IMR-90 (cell line): ENCODE measurements at regions not wholly inside any gene's neighbourhood (a gene's known extent, or its start where the extent isn't known, plus 50 kb on each side); places are given as distances from the start of the nearest gene placed in this dataset.

Source experiments
- ATAC-seq: fragments of 200-7000 bp; cut with Tn5 transposase; 2 replicates; pipeline ENCODE4 v1.9.1; 2020; ENCODE audit warnings: low read depth, mild to moderate bottlenecking, moderate library complexity
- BruUV-seq: library from RNA; stranded (reverse); fragments of 400-500 nt; replicated peaks from 2 replicates; lab custom pipeline; 2021; lab: Mats Ljungman, UMichigan
- CTCF ChIA-PET: fragments of 300-600 bp; formaldehyde crosslinking; extraction: SDS; loops from one replicate; lab custom pipeline; 2021; ENCODE audit warnings: antibody characterized with exemption; lab: Yijun Ruan, JAX
- POLR2A ChIA-PET: fragments of 300-600 bp; sonication (Branson Sonifier 250); formaldehyde crosslinking; loops from one replicate; lab custom pipeline; 2022; ENCODE audit warnings: antibody characterized with exemption; ENCODE audit not compliant: unreplicated experiment; lab: Charles Lee
- DNase-seq: peaks from one replicate; pipeline ENCODE4 v3.0.0; 2013
- H2AFZ ChIP-seq: replicated peaks from 2 replicates; pipeline ENCODE3; 2013; ENCODE audit warnings: low read length, mild to moderate bottlenecking; ENCODE audit not compliant: poor library complexity
- H2AK5ac ChIP-seq: 2 replicates; pipeline ENCODE4 v1.6.1; 2013; ENCODE audit warnings: low read depth, low read length, inconsistent platforms
- H2AK9ac ChIP-seq: replicated peaks from 2 replicates; pipeline ENCODE3; 2013; ENCODE audit warnings: mild to moderate bottlenecking, low read depth, low read length, moderate library complexity; ENCODE audit not compliant: poor library complexity
- H2BK120ac ChIP-seq: 2 replicates; pipeline ENCODE4 v1.6.1; 2013; ENCODE audit warnings: low read depth, low read length, inconsistent platforms
- H2BK15ac ChIP-seq: 3 replicates; pipeline ENCODE4 v1.6.1; 2013; ENCODE audit warnings: low read depth, low read length, inconsistent platforms
- H2BK20ac ChIP-seq: 2 replicates; pipeline ENCODE4 v1.6.1; 2013; ENCODE audit warnings: low read depth, mild to moderate bottlenecking, inconsistent platforms, low read length, moderate library complexity
- H2BK5ac ChIP-seq: 2 replicates; pipeline ENCODE4 v1.6.1; 2013; ENCODE audit warnings: mild to moderate bottlenecking, low read depth, low read length, inconsistent platforms; ENCODE audit not compliant: poor library complexity, severe bottlenecking
- H3K14ac ChIP-seq: replicated peaks from 2 replicates; pipeline ENCODE4 v1.6.1; 2013; ENCODE audit warnings: low read depth, low read length, inconsistent platforms
- H3K18ac ChIP-seq: 2 replicates; pipeline ENCODE4 v1.6.1; 2013; ENCODE audit warnings: low read depth, low read length, control low read depth
- H3K23ac ChIP-seq: 2 replicates; pipeline ENCODE4 v1.6.1; 2013; ENCODE audit warnings: low read depth, low read length, inconsistent platforms
- H3K27ac ChIP-seq: 2 replicates; pipeline ENCODE4 v1.5.1; 2013; ENCODE audit warnings: mild to moderate bottlenecking, control low read depth, low read length; ENCODE audit not compliant: insufficient read depth
- H3K27me3 ChIP-seq: 2 replicates; pipeline ENCODE4 v1.6.1; 2013; ENCODE audit warnings: low read length; ENCODE audit not compliant: control insufficient read depth, insufficient read depth
- H3K36me3 ChIP-seq: 2 replicates; pipeline ENCODE4 v1.6.1; 2013; ENCODE audit warnings: low read length, mixed read lengths; ENCODE audit not compliant: control insufficient read depth, insufficient read depth
- H3K4ac ChIP-seq: 2 replicates; pipeline ENCODE4 v1.6.1; 2013; ENCODE audit warnings: low read depth, low read length, inconsistent platforms
- H3K4me1 ChIP-seq: 2 replicates; pipeline ENCODE4 v1.6.1; 2013; ENCODE audit warnings: low read length, mixed read lengths; ENCODE audit not compliant: control insufficient read depth, insufficient read depth
- H3K4me2 ChIP-seq: 2 replicates; pipeline ENCODE4 v1.6.1; 2013; ENCODE audit warnings: low read depth, mild to moderate bottlenecking, control low read depth, low read length, moderate library complexity
- H3K4me3 ChIP-seq: 2 replicates; pipeline ENCODE4 v1.5.1; 2013; ENCODE audit warnings: low read depth, mild to moderate bottlenecking, control low read depth, low read length, moderate library complexity; ENCODE audit not compliant: insufficient read depth
- H3K56ac ChIP-seq: 2 replicates; pipeline ENCODE4 v1.6.1; 2013; ENCODE audit warnings: low read length, inconsistent platforms; ENCODE audit not compliant: insufficient read depth; ENCODE audit errors: extremely low read depth
- H3K79me1 ChIP-seq, 2 experiments: 2 replicates each; pipeline ENCODE4 v1.6.1; 2013; ENCODE audit warnings: low read length in 2 of 2, inconsistent platforms in 1 of 2, low read depth in 1 of 2
- H3K9ac ChIP-seq: 2 replicates; pipeline ENCODE4 v1.6.1; 2013; ENCODE audit warnings: low read depth, low read length, control low read depth
- H3K9me1 ChIP-seq: 2 replicates; pipeline ENCODE4 v1.6.1; 2013; ENCODE audit warnings: low read length, inconsistent platforms; ENCODE audit not compliant: insufficient read depth
- H3K9me3 ChIP-seq: 2 replicates; pipeline ENCODE4 v1.6.1; 2013; ENCODE audit warnings: low read length; ENCODE audit not compliant: control insufficient read depth, insufficient read depth
- H4K20me1 ChIP-seq: 2 replicates; pipeline ENCODE4 v1.6.1; 2013; ENCODE audit warnings: low read length, inconsistent platforms; ENCODE audit not compliant: insufficient read depth
- H4K5ac ChIP-seq: 2 replicates; pipeline ENCODE4 v1.6.1; 2013; ENCODE audit warnings: mild to moderate bottlenecking, low read depth, low read length, control low read depth
- H4K8ac ChIP-seq, 2 experiments: 2 replicates each; pipeline ENCODE4 v1.6.1; 2013; ENCODE audit warnings: low read depth in 2 of 2, low read length in 2 of 2, control low read depth in 1 of 2, inconsistent platforms in 1 of 2
- H4K91ac ChIP-seq: 2 replicates; pipeline ENCODE4 v1.6.1; 2013; ENCODE audit warnings: low read depth, low read length, inconsistent platforms; ENCODE audit not compliant: insufficient read depth
- CTCF ChIP-seq: conservative IDR thresholded peaks from 2 replicates; pipeline ENCODE4 v1.5.1; 2012; ENCODE audit warnings: mild to moderate bottlenecking, low read depth, low read length, improper control_type of control experiment
- MAFK ChIP-seq: IDR thresholded peaks from 2 replicates; pipeline ENCODE4 v1.6.1; 2012; ENCODE audit warnings: low read depth, low read length, improper control_type of control experiment
- MAZ ChIP-seq: IDR thresholded peaks from 2 replicates; pipeline ENCODE4 v1.6.1; 2012; ENCODE audit warnings: low read depth, mild to moderate bottlenecking, low read length, improper control_type of control experiment, moderate library complexity, borderline replicate concordance
- MXI1 ChIP-seq: IDR thresholded peaks from 2 replicates; pipeline ENCODE4 v1.6.1; 2012; ENCODE audit warnings: low read depth, mild to moderate bottlenecking, low read length, moderate library complexity, borderline replicate concordance
- NFE2L2 ChIP-seq: fragments of 150-350 bp; IDR thresholded peaks from 2 replicates; pipeline ENCODE4 v1.6.1; 2016; ENCODE audit warnings: low read depth, mild to moderate bottlenecking, low read length
- RFX5 ChIP-seq: IDR thresholded peaks from 2 replicates; pipeline ENCODE4 v1.8.0; 2012; ENCODE audit warnings: low read depth, mild to moderate bottlenecking, low read length, moderate library complexity
- WGBS, 2 experiments: methylation state at CpG; one replicate each; pipeline versions ENCODE4 v1.1.5 to v1.1.7; 2013; ENCODE audit warnings: missing lambda C conversion rate in 2 of 2; ENCODE audit not compliant: insufficient read length in 1 of 2; ENCODE audit errors: extremely low coverage in 2 of 2; 5-methylcytosine and 5-hydroxymethylcytosine counted together
- dilution Hi-C: fragments of 300-500 bp; cut with HindIII; formaldehyde crosslinking; loops from one replicate; pipeline ENCODE4 v1.14.3; 2018; ENCODE audit warnings: low sequenced_read_pairs; ENCODE audit not compliant: unreplicated experiment
- in situ Hi-C: fragments of 300-500 bp; cut with MboI; formaldehyde crosslinking; loops from 3 replicates; pipeline ENCODE4 v1.14.3; 2019; ENCODE audit warnings: low sequenced_read_pairs, inconsistent platforms, mixed read lengths
- intact Hi-C: fragments of 100-400 bp; cut with micrococcal nuclease; formaldehyde crosslinking; loops from 2 replicates; pipeline ENCODE4 v1.10.0; 2022

DNA sequence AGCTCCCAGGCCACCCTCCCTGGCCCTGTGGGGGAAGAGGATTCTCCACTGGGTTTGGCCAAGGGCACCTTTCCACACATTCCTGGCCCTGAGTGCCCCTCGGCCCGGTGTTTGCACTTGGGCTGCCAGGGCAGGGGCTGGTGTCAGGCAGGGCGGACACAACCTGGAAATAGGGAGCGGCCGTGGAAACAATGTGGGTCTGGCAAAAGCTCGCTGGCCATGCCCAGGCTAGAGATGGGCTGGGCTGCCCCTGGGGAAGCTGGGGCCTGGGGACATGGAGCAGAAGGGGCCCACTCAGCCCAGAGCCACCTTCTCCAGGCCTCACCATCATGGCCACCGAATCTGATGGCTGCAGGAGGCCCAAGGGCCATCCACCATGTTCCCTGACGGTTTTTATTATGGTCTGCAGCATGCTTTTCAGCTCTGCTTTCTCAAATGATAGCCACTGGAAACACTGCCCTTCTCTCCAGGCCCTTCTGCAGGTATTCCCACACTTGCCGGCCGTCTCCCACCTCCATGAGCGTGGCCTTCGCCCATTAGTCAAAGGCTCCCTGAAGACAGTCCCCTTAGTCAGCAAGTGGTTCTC, 275.1 kb downstream of the CYP26B1 start:
- H3K79me1 ChIP-seq: no peaks in the 10 kb centered on the region
- no peak overlapping the region for H4K8ac ChIP-seq
- H3K27ac ChIP-seq: no peak overlapping the region
- peaks cover 24% of the 10 kb centered on the region for H3K27me3 ChIP-seq
- H2BK15ac ChIP-seq: no peak overlapping the region
- ATAC-seq (no peak), DNase-seq (no peak)
- dilution Hi-C loops: no loop called here
- no peaks in the 10 kb centered on the region for H3K9me3 ChIP-seq
- intact Hi-C loops: no loop called here
- peak overlapping the region; percentile 35 for H2AK9ac ChIP-seq
- no peak overlapping the region for H3K18ac ChIP-seq
- H3K14ac ChIP-seq: no peak overlapping the region
- no peak overlapping the region for H3K9ac ChIP-seq
- ChIA-PET POLR2A (no interaction called here), CTCF (no interaction called here)
- H3K4ac ChIP-seq: no peak overlapping the region
- no peak overlapping the region for H2BK20ac ChIP-seq
- no peak overlapping the region for H2BK5ac ChIP-seq
- in situ Hi-C loops: no loop called here
- no peak overlapping the region for H3K23ac ChIP-seq
- no peaks in the 10 kb centered on the region for H4K20me1 ChIP-seq
- H4K5ac ChIP-seq: no peak overlapping the region
- H2AFZ ChIP-seq: no peak overlapping the region
- BruUV-seq: no TSS peak
- no peak overlapping the region for H4K91ac ChIP-seq
- WGBS, 2 experiments: no CpG with 5 or more reads among the region's 12 CpGs
- TF ChIP-seq MAZ: no peak
- no peak for TF ChIP-seq RFX5
- TF ChIP-seq MXI1: no peak
- no peak for TF ChIP-seq CTCF
- no peak for TF ChIP-seq NFE2L2
- no peak for TF ChIP-seq MAFK
- no peak overlapping the region for H3K56ac ChIP-seq
- H3K4me3 ChIP-seq: no peak overlapping the region
- H3K4me2 ChIP-seq: no peak overlapping the region
- no peaks in the 10 kb centered on the region for H3K36me3 ChIP-seq
- no peak overlapping the region for H2BK120ac ChIP-seq
- H2AK5ac ChIP-seq: no peak overlapping the region
- H3K4me1 ChIP-seq: no peaks in the 10 kb centered on the region
- no peaks in the 10 kb centered on the region for H3K9me1 ChIP-seq
